Neural crest cell (in vitro differentiated cells): ENCODE measurements at regions not wholly inside any gene's neighbourhood (a gene's known extent, or its start where the extent isn't known, plus 50 kb on each side); places are given as distances from the start of the nearest gene placed in this dataset.
A peak's percentile ranks its signal among the peaks of the same experiment; 100 is the strongest.

ENCODE experiments used
- DNase-seq: peaks from one replicate; pipeline ENCODE4 v3.0.0; 2021; ENCODE audit warnings: low read depth, mixed read lengths, low spot score
- H3K27ac Mint-ChIP-seq: one replicate; pipeline ENCODE4 v1.8.0; 2021; ENCODE audit warnings: mild to moderate bottlenecking, mixed read lengths; ENCODE audit not compliant: unreplicated experiment
- H3K27me3 Mint-ChIP-seq: 2 replicates; pipeline ENCODE4 v1.8.0; 2021; ENCODE audit warnings: low read depth, mild to moderate bottlenecking, mixed read lengths
- H3K36me3 Mint-ChIP-seq: 2 replicates; pipeline ENCODE4 v1.8.0; 2021; ENCODE audit warnings: low read depth, mild to moderate bottlenecking, mixed read lengths
- H3K4me1 Mint-ChIP-seq: 2 replicates; pipeline ENCODE4 v1.8.0; 2021; ENCODE audit warnings: mixed read lengths
- H3K4me3 Mint-ChIP-seq: one replicate; pipeline ENCODE4 v1.8.0; 2021; ENCODE audit warnings: mild to moderate bottlenecking, mixed read lengths
- H3K9me3 Mint-ChIP-seq: 2 replicates; pipeline ENCODE4 v1.8.0; 2021; ENCODE audit warnings: mixed read lengths
- TF ChIP-seq, protein P1 (sequence below): fragments of 200-600 bp; sonication (generic); conservative IDR thresholded peaks from 2 replicates; pipeline ENCODE4 v1.5.0; 2021; ENCODE audit warnings: antibody characterized with exemption, mild to moderate bottlenecking

DNA sequence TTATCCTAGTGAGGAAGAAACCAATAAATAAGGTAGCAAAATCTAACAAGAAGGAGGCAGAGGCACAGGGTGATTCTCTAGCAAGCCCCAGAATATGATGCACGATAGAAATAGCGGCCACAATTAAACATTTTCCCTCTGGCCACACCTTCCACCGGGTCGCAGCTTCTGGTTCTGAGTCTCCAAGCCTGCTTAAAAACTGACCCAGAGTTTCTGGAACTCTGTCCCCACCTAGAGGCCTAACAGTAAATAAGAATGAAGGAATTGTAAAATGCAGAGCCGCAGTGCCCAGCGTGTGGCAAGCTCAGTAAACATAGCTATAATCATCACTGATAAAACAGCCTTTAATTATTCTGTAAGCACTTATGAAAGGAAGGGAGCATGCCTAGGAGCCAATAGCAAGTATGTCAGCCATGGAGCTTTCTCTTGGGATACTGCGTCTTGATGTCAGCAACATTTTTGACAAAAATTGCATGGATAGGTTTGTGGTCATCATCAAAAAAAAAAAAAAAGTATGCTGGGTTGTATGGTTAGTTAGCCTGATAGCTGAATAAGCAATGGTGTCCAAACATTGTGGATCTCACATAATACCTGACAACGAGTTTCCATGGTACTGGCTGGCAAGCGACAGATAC lies 465.5 kb downstream of the DNAH5 start:
- peak; percentile 36 for DNase-seq
- Mint-ChIP-seq H3K9me3 (no peaks in the 10 kb centered on the region), H3K27ac (no peak overlapping the region), H3K4me3 (no peak overlapping the region), H3K4me1 (peaks cover 7% of the 10 kb centered on the region), H3K36me3 (no peaks in the 10 kb centered on the region), H3K27me3 (peaks cover 12% of the 10 kb centered on the region)
- TF ChIP-seq, protein P1, sequence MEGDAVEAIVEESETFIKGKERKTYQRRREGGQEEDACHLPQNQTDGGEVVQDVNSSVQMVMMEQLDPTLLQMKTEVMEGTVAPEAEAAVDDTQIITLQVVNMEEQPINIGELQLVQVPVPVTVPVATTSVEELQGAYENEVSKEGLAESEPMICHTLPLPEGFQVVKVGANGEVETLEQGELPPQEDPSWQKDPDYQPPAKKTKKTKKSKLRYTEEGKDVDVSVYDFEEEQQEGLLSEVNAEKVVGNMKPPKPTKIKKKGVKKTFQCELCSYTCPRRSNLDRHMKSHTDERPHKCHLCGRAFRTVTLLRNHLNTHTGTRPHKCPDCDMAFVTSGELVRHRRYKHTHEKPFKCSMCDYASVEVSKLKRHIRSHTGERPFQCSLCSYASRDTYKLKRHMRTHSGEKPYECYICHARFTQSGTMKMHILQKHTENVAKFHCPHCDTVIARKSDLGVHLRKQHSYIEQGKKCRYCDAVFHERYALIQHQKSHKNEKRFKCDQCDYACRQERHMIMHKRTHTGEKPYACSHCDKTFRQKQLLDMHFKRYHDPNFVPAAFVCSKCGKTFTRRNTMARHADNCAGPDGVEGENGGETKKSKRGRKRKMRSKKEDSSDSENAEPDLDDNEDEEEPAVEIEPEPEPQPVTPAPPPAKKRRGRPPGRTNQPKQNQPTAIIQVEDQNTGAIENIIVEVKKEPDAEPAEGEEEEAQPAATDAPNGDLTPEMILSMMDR: peak; percentile 78

DNA sequence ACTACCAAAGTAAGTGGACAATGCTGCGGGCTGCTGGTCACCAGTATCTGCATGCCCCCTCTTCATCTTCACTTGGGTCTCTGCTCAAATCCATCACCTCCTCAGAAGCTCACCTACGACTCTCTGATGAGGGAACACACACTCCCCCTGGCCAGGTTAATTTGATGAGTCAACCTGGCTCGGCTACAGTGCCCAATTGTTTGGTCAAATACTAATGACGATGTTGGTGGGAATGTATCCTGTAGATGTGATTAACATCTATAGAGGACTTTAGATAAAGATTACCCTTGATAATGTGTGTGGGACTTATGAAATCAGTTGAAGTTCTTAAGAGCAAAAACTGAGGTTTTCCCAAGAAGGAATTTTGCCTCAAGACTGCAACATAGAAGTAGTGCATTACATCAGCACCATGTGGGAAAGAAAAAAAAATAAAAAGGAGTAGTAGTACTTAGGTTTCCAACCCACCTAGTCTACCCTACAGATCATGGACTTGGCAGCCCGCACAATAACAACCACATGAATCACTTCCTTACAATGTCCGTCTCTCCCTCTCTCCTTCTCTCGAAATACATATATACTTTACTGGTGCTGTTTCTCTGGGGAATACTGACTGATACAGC lies 467.3 kb downstream of the DNAH5 start:
- peaks cover 9% of the 10 kb centered on the region for H3K27me3 Mint-ChIP-seq
- no peak overlapping the region for H3K4me3 Mint-ChIP-seq
- no peak overlapping the region for H3K27ac Mint-ChIP-seq
- no peaks in the 10 kb centered on the region for H3K36me3 Mint-ChIP-seq
- peaks cover 7% of the 10 kb centered on the region for H3K4me1 Mint-ChIP-seq
- no peak for DNase-seq
- no peaks in the 10 kb centered on the region for H3K9me3 Mint-ChIP-seq
- TF ChIP-seq, protein P1: no peak

DNA sequence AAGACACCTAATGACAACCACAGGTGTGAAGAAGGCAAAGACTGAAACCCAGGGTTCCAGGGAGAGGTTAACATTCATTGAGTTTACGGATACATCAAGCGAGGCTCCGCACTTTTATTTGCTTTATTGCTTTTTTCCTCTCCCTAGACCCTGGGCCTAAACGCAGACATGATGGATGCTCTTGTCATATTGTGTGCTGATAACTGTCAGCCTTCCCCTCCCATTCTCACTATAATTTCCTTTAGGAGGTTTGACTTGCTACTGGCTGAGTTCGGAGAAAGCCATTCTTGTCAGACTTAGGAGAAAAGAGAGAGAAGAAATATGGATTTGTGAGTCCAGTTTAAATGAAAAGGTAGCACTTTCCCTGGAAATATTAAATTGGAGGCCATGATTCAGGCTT lies 471.6 kb downstream of the DNAH5 start:
- Mint-ChIP-seq H3K9me3 (peaks cover 2% of the 10 kb centered on the region), H3K27ac (no peak overlapping the region), H3K4me1 (no peaks in the 10 kb centered on the region), H3K36me3 (no peaks in the 10 kb centered on the region), H3K4me3 (no peak overlapping the region), H3K27me3 (peaks cover 3% of the 10 kb centered on the region)
- DNase-seq: no peak
- TF ChIP-seq, protein P1: no peak

DNA sequence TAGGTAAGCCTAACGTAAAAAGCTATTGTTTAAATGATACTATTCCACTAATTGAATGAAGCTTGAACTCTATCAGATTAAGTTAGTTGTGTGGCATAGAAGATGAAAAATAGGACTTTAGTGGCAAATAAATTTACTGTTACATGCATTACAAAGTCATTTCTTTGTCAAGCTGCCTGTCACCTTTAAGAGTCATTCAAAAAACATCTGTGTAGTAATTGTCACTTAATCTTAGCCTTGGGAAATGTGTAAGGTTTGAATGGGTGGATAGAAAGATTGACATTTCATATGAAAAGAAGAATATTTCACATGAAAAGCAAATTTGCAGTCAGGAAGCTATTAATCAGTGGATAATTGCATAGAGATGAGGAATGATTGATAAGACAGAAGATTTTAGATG lies 473.5 kb downstream of the DNAH5 start:
- Mint-ChIP-seq H3K27ac (no peak overlapping the region), H3K4me1 (no peaks in the 10 kb centered on the region), H3K9me3 (peaks cover 2% of the 10 kb centered on the region), H3K27me3 (peaks cover 3% of the 10 kb centered on the region), H3K4me3 (no peak overlapping the region), H3K36me3 (no peaks in the 10 kb centered on the region)
- DNase-seq: no peak
- TF ChIP-seq, protein P1: no peak

DNA sequence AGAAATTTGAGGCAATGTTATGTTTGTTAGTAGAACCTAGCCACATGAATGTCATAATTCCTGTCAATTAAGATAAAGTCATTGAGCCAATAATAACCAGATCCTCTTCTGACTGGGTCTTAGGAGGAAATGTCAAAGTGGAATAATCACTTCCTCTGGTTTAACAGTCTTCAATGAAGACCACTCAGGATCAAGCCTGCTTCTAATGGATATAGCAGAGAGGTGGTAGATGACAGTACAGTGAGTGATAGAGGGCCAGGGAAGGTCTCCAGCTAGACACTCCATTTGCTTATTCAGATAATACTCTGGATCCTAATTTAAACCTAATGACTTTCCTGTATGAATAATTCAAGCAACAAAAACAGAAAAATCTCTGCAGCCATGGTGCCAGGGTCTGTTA lies 474.2 kb downstream of the DNAH5 start:
- TF ChIP-seq, protein P1: no peak
- peaks cover 3% of the 10 kb centered on the region for H3K27me3 Mint-ChIP-seq
- H3K9me3 Mint-ChIP-seq: peaks cover 2% of the 10 kb centered on the region
- H3K36me3 Mint-ChIP-seq: no peaks in the 10 kb centered on the region
- H3K4me1 Mint-ChIP-seq: no peaks in the 10 kb centered on the region
- H3K4me3 Mint-ChIP-seq: no peak overlapping the region
- DNase-seq: no peak
- no peak overlapping the region for H3K27ac Mint-ChIP-seq
